Medulla oblongata (tissue), 1 donor: ENCODE measurements at regions not wholly inside any gene's neighbourhood (a gene's known extent, or its start where the extent isn't known, plus 50 kb on each side); places are given as distances from the start of the nearest gene placed in this dataset.

Experiments used
- DNase-seq: peaks from one replicate; pipeline ENCODE4 v3.0.0-alpha.2; 2015; ENCODE audit errors: extremely low spot score

- no peak for DNase-seq
Measured at GRCh38 chr7:22911889-22912288, 89.2 kb upstream of the TOMM7 start.

GRCh38 chr7:22909917-22910316, 87.3 kb upstream of the TOMM7 start:
- no peak for DNase-seq

- DNase-seq = no peak
Measured at GRCh38 chr7:22907805-22908204, 85.2 kb upstream of the TOMM7 start.

- DNase-seq = no peak
Measured at GRCh38 chr7:22900784-22901183, 78.1 kb upstream of the TOMM7 start.

GRCh38 chr7:22900101-22900500, 77.5 kb upstream of the TOMM7 start:
- DNase-seq = no peak

GRCh38 chr7:22896917-22897316, 74.3 kb upstream of the TOMM7 start:
- no peak for DNase-seq

GRCh38 chr7:22895828-22896165, 73.1 kb upstream of the TOMM7 start:
- no peak for DNase-seq

- no peak for DNase-seq
Measured at GRCh38 chr7:22895140-22895827, 72.6 kb upstream of the TOMM7 start.

GRCh38 chr7:22894546-22894945, 71.9 kb upstream of the TOMM7 start:
- no peak for DNase-seq

- no peak for DNase-seq
Measured at GRCh38 chr7:22890773-22891172, 68.1 kb upstream of the TOMM7 start.

- DNase-seq = no peak
Measured at GRCh38 chr7:22885797-22886261, 63.2 kb upstream of the TOMM7 start.

- DNase-seq = no peak
Measured at GRCh38 chr7:22884911-22885788, 62.5 kb upstream of the TOMM7 start.

- DNase-seq = no peak
Measured at GRCh38 chr7:22882106-22882505, 59.5 kb upstream of the TOMM7 start.

- no peak for DNase-seq
Measured at GRCh38 chr7:22879709-22880306, 57.2 kb upstream of the TOMM7 start.

- no peak for DNase-seq
Measured at GRCh38 chr7:22879280-22879679, 56.6 kb upstream of the TOMM7 start.

GRCh38 chr7:22876986-22877729, 54.5 kb upstream of the TOMM7 start:
- no peak for DNase-seq

GRCh38 chr7:22875470-22875869, 52.8 kb upstream of the TOMM7 start:
- no peak for DNase-seq

- no peak for DNase-seq
Measured at GRCh38 chr7:22874904-22875303, 52.3 kb upstream of the TOMM7 start.
